ENCODE measurements at regions not wholly inside any gene's neighbourhood (a gene's known extent, or its start where the extent isn't known, plus 50 kb on each side); places are given as distances from the start of the nearest gene placed in this dataset.

- TF ChIP-seq ARNT (IDR thresholded peaks at IDR 0.05), result no peak
- TF ChIP-seq HDGF (IDR thresholded peaks at IDR 0.05; ENCODE audit: borderline replicate concordance), result no peak
- TF ChIP-seq CTBP1 (IDR thresholded peaks at IDR 0.05; ENCODE audit: borderline replicate concordance), result no peak
- TF ChIP-seq SP1 (IDR thresholded peaks at IDR 0.05), result no peak
- no peak for TF ChIP-seq SUZ12 (IDR thresholded peaks at IDR 0.05)
- no peak for TF ChIP-seq FOXA1 (IDR thresholded peaks at IDR 0.05)
- TF ChIP-seq TARDBP (IDR thresholded peaks at IDR 0.05), result no peak
- TF ChIP-seq ZNF384 (IDR thresholded peaks at IDR 0.05), result no peak
- TF ChIP-seq ELF4 (IDR thresholded peaks at IDR 0.05), result no peak
- TF ChIP-seq FOXK2 (IDR thresholded peaks at IDR 0.05), result no peak
- no peak for TF ChIP-seq FOXM1 (IDR thresholded peaks at IDR 0.05; ENCODE audit: borderline replicate concordance)
- TF ChIP-seq LEF1 (IDR thresholded peaks at IDR 0.05; ENCODE audit: borderline replicate concordance), result no peak
- TF ChIP-seq BHLHE40 (IDR thresholded peaks at IDR 0.05; ENCODE audit: borderline replicate concordance), result no peak
- TF ChIP-seq PKNOX1 (IDR thresholded peaks at IDR 0.05), result no peak
Observed at GRCh38 chr15:61503383-61503969, 274.4 kb upstream of the RORA start.

Measured in HEK293T (cell line).